Progenitor cell of endocrine pancreas (in vitro differentiated cells): ENCODE measurements at regions not wholly inside any gene's neighbourhood (a gene's known extent, or its start where the extent isn't known, plus 50 kb on each side); places are given as distances from the start of the nearest gene placed in this dataset.
A peak's percentile ranks its signal among the peaks of the same experiment; 100 is the strongest.

Source experiments
- DNase-seq: peaks from one replicate; pipeline ENCODE4 v3.0.0; 2021; ENCODE audit warnings: low spot score; ENCODE audit not compliant: unreplicated experiment
- H3K27ac Mint-ChIP-seq: 2 replicates; pipeline ENCODE4 v1.8.0; 2021; ENCODE audit warnings: mild to moderate bottlenecking, moderate library complexity, mixed read lengths
- H3K27me3 Mint-ChIP-seq: 2 replicates; pipeline ENCODE4 v1.8.0; 2021; ENCODE audit warnings: mixed read lengths
- H3K36me3 Mint-ChIP-seq: 2 replicates; pipeline ENCODE4 v1.8.0; 2022; ENCODE audit warnings: mixed read lengths; ENCODE audit not compliant: insufficient read depth
- H3K4me1 Mint-ChIP-seq: 2 replicates; pipeline ENCODE4 v1.8.0; 2021; ENCODE audit warnings: low read depth, mixed read lengths
- H3K4me3 Mint-ChIP-seq: 2 replicates; pipeline ENCODE4 v1.8.0; 2021; ENCODE audit warnings: low read depth, mild to moderate bottlenecking, moderate library complexity, mixed read lengths
- H3K9me3 Mint-ChIP-seq: 2 replicates; pipeline ENCODE4 v1.8.0; 2021; ENCODE audit warnings: low read depth, mixed read lengths
- CTCF ChIP-seq: fragments of 200-600 bp; sonication (generic); IDR thresholded peaks from one replicate; pipeline ENCODE4 v1.5.0; 2021; ENCODE audit warnings: antibody characterized with exemption, mild to moderate bottlenecking; ENCODE audit not compliant: unreplicated experiment

- H3K9me3 Mint-ChIP-seq = no peaks in the 10 kb centered on the region
Observed at GRCh38 chr11:15468466-15468865, 353.7 kb downstream of the INSC start.

GRCh38 chr11:15471048-15471894 is 356.5 kb downstream of the INSC start:
- DNase-seq = no peak
- H3K27me3 Mint-ChIP-seq = peaks cover 4% of the 10 kb centered on the region
- H3K36me3 Mint-ChIP-seq = no peaks in the 10 kb centered on the region
- no peak for TF ChIP-seq CTCF
- no peaks in the 10 kb centered on the region for H3K9me3 Mint-ChIP-seq
- no peak overlapping the region for H3K4me3 Mint-ChIP-seq
- H3K4me1 Mint-ChIP-seq = peaks cover 24% of the 10 kb centered on the region
- no peak overlapping the region for H3K27ac Mint-ChIP-seq

More at GRCh38 chr11:15468466-15468865, 353.7 kb downstream of the INSC start:
- no peak overlapping the region for H3K27ac Mint-ChIP-seq
- DNase-seq = no peak
- H3K4me3 Mint-ChIP-seq = no peak overlapping the region
- peaks cover 3% of the 10 kb centered on the region for H3K27me3 Mint-ChIP-seq
- no peaks in the 10 kb centered on the region for H3K36me3 Mint-ChIP-seq
- peaks cover 24% of the 10 kb centered on the region for H3K4me1 Mint-ChIP-seq
- no peak for TF ChIP-seq CTCF

GRCh38 chr11:15471895-15472799 is 357.4 kb downstream of the INSC start:
- peaks cover 21% of the 10 kb centered on the region for H3K4me1 Mint-ChIP-seq
- no peak for DNase-seq
- H3K4me3 Mint-ChIP-seq = no peak overlapping the region
- no peaks in the 10 kb centered on the region for H3K9me3 Mint-ChIP-seq
- H3K27ac Mint-ChIP-seq = peak overlapping the region; percentile 34
- H3K36me3 Mint-ChIP-seq = no peaks in the 10 kb centered on the region
- no peak for TF ChIP-seq CTCF
- H3K27me3 Mint-ChIP-seq = peaks cover 8% of the 10 kb centered on the region

- no peak for DNase-seq
- Mint-ChIP-seq H3K36me3 (no peaks in the 10 kb centered on the region), H3K27me3 (peaks cover 8% of the 10 kb centered on the region), H3K4me1 (peaks cover 15% of the 10 kb centered on the region), H3K27ac (no peak overlapping the region), H3K4me3 (no peak overlapping the region), H3K9me3 (no peaks in the 10 kb centered on the region)
- no peak for TF ChIP-seq CTCF
Observed at GRCh38 chr11:15473954-15474837, 359.5 kb downstream of the INSC start.
